Nucleus accumbens (tissue), 56 donors: ENCODE measurements at regions not wholly inside any gene's neighbourhood (a gene's known extent, or its start where the extent isn't known, plus 50 kb on each side); places are given as distances from the start of the nearest gene placed in this dataset.
"Not testable (repeated sequence)": the region's sequence is repeated elsewhere in the genome, so short reads cannot be mapped to it uniquely, and the experiment has no call there.

Experiments used
- DNase-seq, 56 donors: peaks; one replicate each; lab custom pipeline; 2025; lab: John Stamatoyannopoulos, UW

- no peak for DNase-seq
These were observed 888.8 kb downstream of the CDH18 start for GRCh38 chr5:19099195-19099594.

- DNase-seq: no peak
These were observed 883.1 kb downstream of the CDH18 start for GRCh38 chr5:19104948-19105347.

GRCh38 chr5:19122923-19123322 lies 865.1 kb downstream of the CDH18 start:
- no peak for DNase-seq

GRCh38 chr5:19125956-19126713 lies 861.9 kb downstream of the CDH18 start:
- DNase-seq: no peak

- no peak for DNase-seq
These were observed 847.7 kb downstream of the CDH18 start for GRCh38 chr5:19140276-19140675.

GRCh38 chr5:19141937-19142524 lies 846.0 kb downstream of the CDH18 start:
- not testable (repeated sequence) for DNase-seq

- DNase-seq: not testable (repeated sequence)
These were observed 845.1 kb downstream of the CDH18 start for GRCh38 chr5:19142713-19143414.

GRCh38 chr5:19143935-19144334 lies 844.1 kb downstream of the CDH18 start:
- no peak for DNase-seq

- DNase-seq: no peak
These were observed 818.6 kb downstream of the CDH18 start for GRCh38 chr5:19169426-19169825.

- DNase-seq: no peak
These were observed 815.0 kb downstream of the CDH18 start for GRCh38 chr5:19172926-19173470.

GRCh38 chr5:19175776-19176570 lies 812.0 kb downstream of the CDH18 start:
- no peak for DNase-seq

- no peak for DNase-seq
These were observed 808.4 kb downstream of the CDH18 start for GRCh38 chr5:19179571-19179970.

GRCh38 chr5:19189176-19189575 lies 798.8 kb downstream of the CDH18 start:
- no peak for DNase-seq

GRCh38 chr5:19193631-19194030 lies 794.4 kb downstream of the CDH18 start:
- peak in 1 of 56 donors; percentile 4 for DNase-seq

GRCh38 chr5:19196631-19197030 lies 791.4 kb downstream of the CDH18 start:
- DNase-seq: no peak

GRCh38 chr5:19200251-19200650 lies 787.7 kb downstream of the CDH18 start:
- no peak for DNase-seq

- DNase-seq: no peak
These were observed 779.6 kb downstream of the CDH18 start for GRCh38 chr5:19208397-19208796.

GRCh38 chr5:19210886-19211285 lies 777.1 kb downstream of the CDH18 start:
- DNase-seq: no peak

GRCh38 chr5:19229179-19229835 lies 758.7 kb downstream of the CDH18 start:
- DNase-seq: no peak

GRCh38 chr5:19233573-19233972 lies 754.4 kb downstream of the CDH18 start:
- no peak for DNase-seq
